ENCODE measurements at regions not wholly inside any gene's neighbourhood (a gene's known extent, or its start where the extent isn't known, plus 50 kb on each side); places are given as distances from the start of the nearest gene placed in this dataset.

GRCh38 chr2:173783382-173783781 is 181.8 kb downstream of the SP3 start:
- TF ChIP-seq, protein P1, sequence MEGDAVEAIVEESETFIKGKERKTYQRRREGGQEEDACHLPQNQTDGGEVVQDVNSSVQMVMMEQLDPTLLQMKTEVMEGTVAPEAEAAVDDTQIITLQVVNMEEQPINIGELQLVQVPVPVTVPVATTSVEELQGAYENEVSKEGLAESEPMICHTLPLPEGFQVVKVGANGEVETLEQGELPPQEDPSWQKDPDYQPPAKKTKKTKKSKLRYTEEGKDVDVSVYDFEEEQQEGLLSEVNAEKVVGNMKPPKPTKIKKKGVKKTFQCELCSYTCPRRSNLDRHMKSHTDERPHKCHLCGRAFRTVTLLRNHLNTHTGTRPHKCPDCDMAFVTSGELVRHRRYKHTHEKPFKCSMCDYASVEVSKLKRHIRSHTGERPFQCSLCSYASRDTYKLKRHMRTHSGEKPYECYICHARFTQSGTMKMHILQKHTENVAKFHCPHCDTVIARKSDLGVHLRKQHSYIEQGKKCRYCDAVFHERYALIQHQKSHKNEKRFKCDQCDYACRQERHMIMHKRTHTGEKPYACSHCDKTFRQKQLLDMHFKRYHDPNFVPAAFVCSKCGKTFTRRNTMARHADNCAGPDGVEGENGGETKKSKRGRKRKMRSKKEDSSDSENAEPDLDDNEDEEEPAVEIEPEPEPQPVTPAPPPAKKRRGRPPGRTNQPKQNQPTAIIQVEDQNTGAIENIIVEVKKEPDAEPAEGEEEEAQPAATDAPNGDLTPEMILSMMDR (IDR thresholded peaks at IDR 0.05), result no peak
- TF ChIP-seq POLR2A (IDR thresholded peaks at IDR 0.05), result no peak
